ENCODE measurements at regions not wholly inside any gene's neighbourhood (a gene's known extent, or its start where the extent isn't known, plus 50 kb on each side); places are given as distances from the start of the nearest gene placed in this dataset.

GRCh38 chr10:8618834-8619233 is 564.3 kb downstream of the GATA3 start:
- TF ChIP-seq RAD21 (IDR thresholded peaks at IDR 0.05; ENCODE audit: low read depth), result no peak

- TF ChIP-seq EGR1 (IDR thresholded peaks at IDR 0.05) (no peak), ZBTB7A (IDR thresholded peaks at IDR 0.05; ENCODE audit: low read depth) (no peak), TEAD4 (IDR thresholded peaks at IDR 0.05) (no peak), RAD21 (IDR thresholded peaks at IDR 0.05; ENCODE audit: low read depth) (no peak), USF1 (IDR thresholded peaks at IDR 0.05) (no peak), CEBPB (IDR thresholded peaks at IDR 0.05) (no peak), REST (IDR thresholded peaks at IDR 0.05; ENCODE audit: low read depth) (no peak), TAF1 (IDR thresholded peaks at IDR 0.05; ENCODE audit: low read depth) (no peak), EP300 (IDR thresholded peaks at IDR 0.05; ENCODE audit: borderline replicate concordance) (no peak), FOXM1 (IDR thresholded peaks at IDR 0.05; ENCODE audit: borderline replicate concordance, low read depth) (no peak), CREB1 (IDR thresholded peaks at IDR 0.05; ENCODE audit: low read depth) (no peak), TCF12 (IDR thresholded peaks at IDR 0.05; ENCODE audit: low read depth) (no peak), NFIC (IDR thresholded peaks at IDR 0.05) (no peak), YY1 (IDR thresholded peaks at IDR 0.05; ENCODE audit: low read depth) (no peak)
- TF ChIP-seq, protein P1, sequence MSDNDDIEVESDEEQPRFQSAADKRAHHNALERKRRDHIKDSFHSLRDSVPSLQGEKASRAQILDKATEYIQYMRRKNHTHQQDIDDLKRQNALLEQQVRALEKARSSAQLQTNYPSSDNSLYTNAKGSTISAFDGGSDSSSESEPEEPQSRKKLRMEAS (IDR thresholded peaks at IDR 0.05), result no peak
These were observed 573.9 kb downstream of the GATA3 start for GRCh38 chr10:8628351-8628750.

GRCh38 chr10:8633909-8634308 is 579.4 kb downstream of the GATA3 start:
- TF ChIP-seq CREB1 (IDR thresholded peaks at IDR 0.05; ENCODE audit: low read depth) (no peak), ZBTB7A (IDR thresholded peaks at IDR 0.05; ENCODE audit: low read depth) (no peak), YY1 (IDR thresholded peaks at IDR 0.05; ENCODE audit: low read depth) (no peak), CEBPB (IDR thresholded peaks at IDR 0.05) (no peak), TCF12 (IDR thresholded peaks at IDR 0.05; ENCODE audit: low read depth) (no peak), EGR1 (IDR thresholded peaks at IDR 0.05) (no peak), FOXM1 (IDR thresholded peaks at IDR 0.05; ENCODE audit: borderline replicate concordance, low read depth) (no peak), TAF1 (IDR thresholded peaks at IDR 0.05; ENCODE audit: low read depth) (no peak), USF1 (IDR thresholded peaks at IDR 0.05) (no peak), EP300 (IDR thresholded peaks at IDR 0.05; ENCODE audit: borderline replicate concordance) (no peak), REST (IDR thresholded peaks at IDR 0.05; ENCODE audit: low read depth) (no peak), TEAD4 (IDR thresholded peaks at IDR 0.05) (no peak), NFIC (IDR thresholded peaks at IDR 0.05) (no peak), RAD21 (IDR thresholded peaks at IDR 0.05; ENCODE audit: low read depth) (no peak)
- TF ChIP-seq, protein P1 (IDR thresholded peaks at IDR 0.05), result no peak

- TF ChIP-seq TCF12 (IDR thresholded peaks at IDR 0.05; ENCODE audit: low read depth) (no peak), CEBPB (IDR thresholded peaks at IDR 0.05) (no peak), YY1 (IDR thresholded peaks at IDR 0.05; ENCODE audit: low read depth) (no peak)
These were observed 581.9 kb downstream of the GATA3 start for GRCh38 chr10:8636371-8636770.

- TF ChIP-seq YY1 (IDR thresholded peaks at IDR 0.05; ENCODE audit: low read depth) (no peak), REST (IDR thresholded peaks at IDR 0.05; ENCODE audit: low read depth) (no peak)
- TF ChIP-seq, protein P1 (IDR thresholded peaks at IDR 0.05), result no peak
These were observed 583.2 kb downstream of the GATA3 start for GRCh38 chr10:8637640-8638039.
